HL-60 (cell line): ENCODE measurements at regions not wholly inside any gene's neighbourhood (a gene's known extent, or its start where the extent isn't known, plus 50 kb on each side); places are given as distances from the start of the nearest gene placed in this dataset.

Experiments
- CTCF ChIP-seq: IDR thresholded peaks from one replicate; pipeline ENCODE4 v1.5.1; 2011; ENCODE audit warnings: low read length, control low read depth, inconsistent platforms; ENCODE audit not compliant: insufficient read depth
- GABPA ChIP-seq: IDR thresholded peaks from 2 replicates; pipeline ENCODE4 v1.6.1; 2012; ENCODE audit warnings: low read depth
- POLR2AphosphoS5 ChIP-seq: IDR thresholded peaks from 2 replicates; pipeline ENCODE4 v1.6.1; 2012; ENCODE audit warnings: low read depth
- REST ChIP-seq: IDR thresholded peaks from 2 replicates; pipeline ENCODE4 v1.6.1; 2012; ENCODE audit warnings: low read depth; ENCODE audit not compliant: insufficient replicate concordance
- SPI1 ChIP-seq: IDR thresholded peaks from 2 replicates; pipeline ENCODE4 v1.6.1; 2012; ENCODE audit warnings: low read depth, mild to moderate bottlenecking, borderline replicate concordance

GRCh38 chr2:81996332-81996731 is 1691.8 kb upstream of the LRRTM1 start:
- no peak for TF ChIP-seq CTCF
- no peak for TF ChIP-seq SPI1
- no peak for TF ChIP-seq REST
- TF ChIP-seq POLR2AphosphoS5, result no peak
- no peak for TF ChIP-seq GABPA
